ENCODE measurements at regions not wholly inside any gene's neighbourhood (a gene's known extent, or its start where the extent isn't known, plus 50 kb on each side); places are given as distances from the start of the nearest gene placed in this dataset.

DNA sequence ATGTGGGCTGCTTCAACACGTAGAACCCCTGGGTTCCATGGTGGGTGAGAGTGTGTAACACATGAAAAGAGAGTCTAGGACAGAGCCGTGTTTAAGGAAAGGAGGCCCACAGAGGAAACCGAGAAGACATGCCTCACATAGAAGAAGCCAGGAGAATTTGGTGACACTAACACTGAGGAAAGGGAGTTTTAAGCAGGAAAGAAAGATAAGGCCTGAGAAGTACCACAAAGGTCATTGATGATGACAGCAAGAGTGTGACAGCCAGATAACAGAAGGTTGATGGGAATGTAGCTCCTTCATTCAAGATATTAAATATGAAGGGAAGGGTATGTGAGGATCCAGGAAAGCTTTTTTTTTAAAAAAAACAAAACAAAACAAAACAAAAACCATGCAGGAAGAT is 72.4 kb upstream of the SPRY4 start (continued):
- no peak for TF ChIP-seq SP1 (CRISPR knock-in tag; IDR thresholded peaks at IDR 0.05)
- no peak for TF ChIP-seq POLR2G (IDR thresholded peaks at IDR 0.05; ENCODE audit: low read depth, low read length)
- TF ChIP-seq ZNF384 (IDR thresholded peaks at IDR 0.05; ENCODE audit: low read depth, low read length) = peak; percentile 8; the same call in 1 of the 2 replicates
- no peak for TF ChIP-seq NR2C1 (IDR thresholded peaks at IDR 0.05)
- TF ChIP-seq NR2C1 (tag; IDR thresholded peaks at IDR 0.05) = peak; percentile 73
- no peak for TF ChIP-seq STAT5B (CRISPR knock-in tag; IDR thresholded peaks at IDR 0.05)
- TF ChIP-seq, protein P1, sequence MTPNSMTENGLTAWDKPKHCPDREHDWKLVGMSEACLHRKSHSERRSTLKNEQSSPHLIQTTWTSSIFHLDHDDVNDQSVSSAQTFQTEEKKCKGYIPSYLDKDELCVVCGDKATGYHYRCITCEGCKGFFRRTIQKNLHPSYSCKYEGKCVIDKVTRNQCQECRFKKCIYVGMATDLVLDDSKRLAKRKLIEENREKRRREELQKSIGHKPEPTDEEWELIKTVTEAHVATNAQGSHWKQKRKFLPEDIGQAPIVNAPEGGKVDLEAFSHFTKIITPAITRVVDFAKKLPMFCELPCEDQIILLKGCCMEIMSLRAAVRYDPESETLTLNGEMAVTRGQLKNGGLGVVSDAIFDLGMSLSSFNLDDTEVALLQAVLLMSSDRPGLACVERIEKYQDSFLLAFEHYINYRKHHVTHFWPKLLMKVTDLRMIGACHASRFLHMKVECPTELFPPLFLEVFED (CRISPR knock-in tag; conservative IDR thresholded peaks at IDR 0.05) = no peak
- TF ChIP-seq, protein P2, sequence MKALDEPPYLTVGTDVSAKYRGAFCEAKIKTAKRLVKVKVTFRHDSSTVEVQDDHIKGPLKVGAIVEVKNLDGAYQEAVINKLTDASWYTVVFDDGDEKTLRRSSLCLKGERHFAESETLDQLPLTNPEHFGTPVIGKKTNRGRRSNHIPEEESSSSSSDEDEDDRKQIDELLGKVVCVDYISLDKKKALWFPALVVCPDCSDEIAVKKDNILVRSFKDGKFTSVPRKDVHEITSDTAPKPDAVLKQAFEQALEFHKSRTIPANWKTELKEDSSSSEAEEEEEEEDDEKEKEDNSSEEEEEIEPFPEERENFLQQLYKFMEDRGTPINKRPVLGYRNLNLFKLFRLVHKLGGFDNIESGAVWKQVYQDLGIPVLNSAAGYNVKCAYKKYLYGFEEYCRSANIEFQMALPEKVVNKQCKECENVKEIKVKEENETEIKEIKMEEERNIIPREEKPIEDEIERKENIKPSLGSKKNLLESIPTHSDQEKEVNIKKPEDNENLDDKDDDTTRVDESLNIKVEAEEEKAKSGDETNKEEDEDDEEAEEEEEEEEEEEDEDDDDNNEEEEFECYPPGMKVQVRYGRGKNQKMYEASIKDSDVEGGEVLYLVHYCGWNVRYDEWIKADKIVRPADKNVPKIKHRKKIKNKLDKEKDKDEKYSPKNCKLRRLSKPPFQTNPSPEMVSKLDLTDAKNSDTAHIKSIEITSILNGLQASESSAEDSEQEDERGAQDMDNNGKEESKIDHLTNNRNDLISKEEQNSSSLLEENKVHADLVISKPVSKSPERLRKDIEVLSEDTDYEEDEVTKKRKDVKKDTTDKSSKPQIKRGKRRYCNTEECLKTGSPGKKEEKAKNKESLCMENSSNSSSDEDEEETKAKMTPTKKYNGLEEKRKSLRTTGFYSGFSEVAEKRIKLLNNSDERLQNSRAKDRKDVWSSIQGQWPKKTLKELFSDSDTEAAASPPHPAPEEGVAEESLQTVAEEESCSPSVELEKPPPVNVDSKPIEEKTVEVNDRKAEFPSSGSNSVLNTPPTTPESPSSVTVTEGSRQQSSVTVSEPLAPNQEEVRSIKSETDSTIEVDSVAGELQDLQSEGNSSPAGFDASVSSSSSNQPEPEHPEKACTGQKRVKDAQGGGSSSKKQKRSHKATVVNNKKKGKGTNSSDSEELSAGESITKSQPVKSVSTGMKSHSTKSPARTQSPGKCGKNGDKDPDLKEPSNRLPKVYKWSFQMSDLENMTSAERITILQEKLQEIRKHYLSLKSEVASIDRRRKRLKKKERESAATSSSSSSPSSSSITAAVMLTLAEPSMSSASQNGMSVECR (CRISPR knock-in tag; IDR thresholded peaks at IDR 0.05) = no peak
- TF ChIP-seq, protein P3, sequence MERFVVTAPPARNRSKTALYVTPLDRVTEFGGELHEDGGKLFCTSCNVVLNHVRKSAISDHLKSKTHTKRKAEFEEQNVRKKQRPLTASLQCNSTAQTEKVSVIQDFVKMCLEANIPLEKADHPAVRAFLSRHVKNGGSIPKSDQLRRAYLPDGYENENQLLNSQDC (CRISPR knock-in tag; IDR thresholded peaks at IDR 0.05) = no peak
- TF ChIP-seq ETV5 (CRISPR knock-in tag; IDR thresholded peaks at IDR 0.05; ENCODE audit: low read depth) = no peak
- no peak for TF ChIP-seq RAD21 (CRISPR knock-in tag; conservative IDR thresholded peaks at IDR 0.05 in 1 of 2, IDR thresholded peaks at IDR 0.05 in 1 of 2)
- TF ChIP-seq GATAD2B (IDR thresholded peaks at IDR 0.05; ENCODE audit: borderline replicate concordance) = no peak; the same call in 1 of the 2 replicates
- TF ChIP-seq SPI1 (IDR thresholded peaks at IDR 0.05; ENCODE audit: borderline replicate concordance, low read depth, low read length) = no peak
- no peak for TF ChIP-seq PRPF4 (IDR thresholded peaks at IDR 0.05; ENCODE audit: insufficient read depth, low read depth, low read length, poor library complexity, severe bottlenecking)
- TF ChIP-seq SOX6 (IDR thresholded peaks at IDR 0.05) = peak; percentile 53; the same call in 1 of the 2 replicates
- no peak for TF ChIP-seq ZNF79 (CRISPR knock-in tag; IDR thresholded peaks at IDR 0.05; ENCODE audit: low read depth)
- peak; percentile 53 to 67; a peak in 3 of 4 replicates for TF ChIP-seq KDM1A (IDR thresholded peaks at IDR 0.05)
- TF ChIP-seq TBL1XR1 (IDR thresholded peaks at IDR 0.05; ENCODE audit: low read length in 2 of 2) = peak in 1 of 2 experiments; percentile 60; a peak in 1 of 4 replicates
- TF ChIP-seq MYBL2 (IDR thresholded peaks at IDR 0.05; ENCODE audit: low read depth) = no peak
- no peak for TF ChIP-seq MYBL2 (CRISPR knock-in tag; IDR thresholded peaks at IDR 0.05; ENCODE audit: borderline replicate concordance)
- TF ChIP-seq NR2C2 (CRISPR knock-in tag; IDR thresholded peaks at IDR 0.05) = no peak
- peak; percentile 53; the same call in 1 of the 2 replicates for TF ChIP-seq NR2C2 (tag; IDR thresholded peaks at IDR 0.05)
- no peak for TF ChIP-seq YY1 (IDR thresholded peaks at IDR 0.05; ENCODE audit: borderline replicate concordance in 1 of 3, control insufficient read depth in 1 of 3, extremely low read depth in 1 of 3, insufficient read depth in 3 of 3, insufficient read length in 1 of 3, insufficient replicate concordance in 2 of 3, low read depth in 1 of 3, low read length in 2 of 3)

Data from K562 (cell line).